A549 (cell line): ENCODE measurements at regions not wholly inside any gene's neighbourhood (a gene's known extent, or its start where the extent isn't known, plus 50 kb on each side); places are given as distances from the start of the nearest gene placed in this dataset.

Experiments
- BHLHE40 ChIP-seq: IDR thresholded peaks from 2 replicates; pipeline ENCODE4 v1.6.1; 2012; ENCODE audit warnings: low read depth, low read length, inconsistent platforms
- CHD2 ChIP-seq: fragments of 150-350 bp; IDR thresholded peaks from 2 replicates; pipeline ENCODE4 v1.6.1; 2014; ENCODE audit warnings: low read length; ENCODE audit not compliant: partially characterized antibody
- ELK1 ChIP-seq: fragments of 150-350 bp; IDR thresholded peaks from 2 replicates; pipeline ENCODE4 v1.6.1; 2014; ENCODE audit warnings: low read depth, mild to moderate bottlenecking, low read length
- JUN ChIP-seq, 2 experiments: fragments of >200 bp; sonication (Bioruptor Twin); formaldehyde crosslinking; IDR thresholded peaks; 2 replicates in 1 of 2; 3 replicates in 1 of 2; pipeline ENCODE4 v1.6.1; 2016 to 2017
- KDM1A ChIP-seq: fragments of 200-600 bp; sonication (generic); IDR thresholded peaks from 2 replicates; pipeline ENCODE4 v1.6.1; 2016; ENCODE audit warnings: low read depth, mild to moderate bottlenecking
- POLR2A ChIP-seq: IDR thresholded peaks from 2 replicates; pipeline ENCODE4 v1.6.1; 2012; ENCODE audit warnings: mild to moderate bottlenecking, low read length
- TF ChIP-seq, protein P1 (sequence below): fragments of >200 bp; sonication (Bioruptor Twin); formaldehyde crosslinking; IDR thresholded peaks from 3 replicates; pipeline ENCODE4 v1.5.1; 2016

DNA sequence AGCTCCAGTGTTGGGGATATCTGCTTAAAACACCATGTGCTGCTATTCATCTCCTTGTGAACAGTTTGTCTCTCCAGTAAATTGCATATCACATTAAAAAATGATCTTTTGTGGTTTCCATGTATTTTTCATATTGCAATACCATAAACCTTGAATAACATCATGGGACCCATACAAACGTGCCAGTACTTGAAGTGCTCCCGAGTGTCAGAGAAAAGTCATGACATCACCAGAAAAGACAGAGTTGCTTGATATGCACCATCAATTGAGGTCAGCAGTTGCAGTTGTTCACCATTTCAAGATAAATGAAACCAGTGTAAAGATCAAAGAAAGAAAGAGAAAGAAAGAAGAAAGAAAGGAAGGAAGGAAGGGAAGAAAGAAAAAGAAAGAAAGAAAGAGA, 278.6 kb downstream of the ZNF621 start:
- no peak for TF ChIP-seq KDM1A
- TF ChIP-seq BHLHE40 = no peak
- no peak for TF ChIP-seq POLR2A
- TF ChIP-seq, protein P1, sequence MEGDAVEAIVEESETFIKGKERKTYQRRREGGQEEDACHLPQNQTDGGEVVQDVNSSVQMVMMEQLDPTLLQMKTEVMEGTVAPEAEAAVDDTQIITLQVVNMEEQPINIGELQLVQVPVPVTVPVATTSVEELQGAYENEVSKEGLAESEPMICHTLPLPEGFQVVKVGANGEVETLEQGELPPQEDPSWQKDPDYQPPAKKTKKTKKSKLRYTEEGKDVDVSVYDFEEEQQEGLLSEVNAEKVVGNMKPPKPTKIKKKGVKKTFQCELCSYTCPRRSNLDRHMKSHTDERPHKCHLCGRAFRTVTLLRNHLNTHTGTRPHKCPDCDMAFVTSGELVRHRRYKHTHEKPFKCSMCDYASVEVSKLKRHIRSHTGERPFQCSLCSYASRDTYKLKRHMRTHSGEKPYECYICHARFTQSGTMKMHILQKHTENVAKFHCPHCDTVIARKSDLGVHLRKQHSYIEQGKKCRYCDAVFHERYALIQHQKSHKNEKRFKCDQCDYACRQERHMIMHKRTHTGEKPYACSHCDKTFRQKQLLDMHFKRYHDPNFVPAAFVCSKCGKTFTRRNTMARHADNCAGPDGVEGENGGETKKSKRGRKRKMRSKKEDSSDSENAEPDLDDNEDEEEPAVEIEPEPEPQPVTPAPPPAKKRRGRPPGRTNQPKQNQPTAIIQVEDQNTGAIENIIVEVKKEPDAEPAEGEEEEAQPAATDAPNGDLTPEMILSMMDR = no peak
- no peak for TF ChIP-seq ELK1
- TF ChIP-seq JUN (IDR thresholded peaks at IDR 0.05) = no peak
- TF ChIP-seq CHD2 = no peak
